Right lung (tissue), 2 donors: ENCODE measurements at regions not wholly inside any gene's neighbourhood (a gene's known extent, or its start where the extent isn't known, plus 50 kb on each side); places are given as distances from the start of the nearest gene placed in this dataset.

ENCODE experiments used
- DNase-seq, 2 donors: peaks; one replicate each; pipeline ENCODE4 v3.0.0-alpha.2; 2013

DNA sequence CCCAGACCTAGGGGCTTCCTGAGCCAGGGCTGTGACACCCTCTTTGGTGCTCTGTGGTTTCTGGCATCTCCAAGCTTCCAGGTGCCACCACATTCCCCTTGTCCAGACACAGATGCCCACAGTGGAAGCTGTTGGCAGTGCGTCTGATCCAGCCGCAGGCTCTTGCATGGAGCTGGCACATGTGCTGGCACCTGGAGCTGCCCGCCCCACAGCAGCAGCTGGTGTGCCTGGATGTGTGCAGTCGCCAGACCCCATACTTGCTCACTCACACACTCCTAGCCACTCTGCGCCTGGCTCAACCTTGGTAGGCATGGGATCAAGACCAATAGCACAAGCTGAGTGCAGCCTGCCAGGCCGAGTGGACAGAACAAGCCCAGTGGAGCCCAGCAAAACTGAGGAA, 106.5 kb downstream of the LYZL1 start:
- DNase-seq = no peak

DNA sequence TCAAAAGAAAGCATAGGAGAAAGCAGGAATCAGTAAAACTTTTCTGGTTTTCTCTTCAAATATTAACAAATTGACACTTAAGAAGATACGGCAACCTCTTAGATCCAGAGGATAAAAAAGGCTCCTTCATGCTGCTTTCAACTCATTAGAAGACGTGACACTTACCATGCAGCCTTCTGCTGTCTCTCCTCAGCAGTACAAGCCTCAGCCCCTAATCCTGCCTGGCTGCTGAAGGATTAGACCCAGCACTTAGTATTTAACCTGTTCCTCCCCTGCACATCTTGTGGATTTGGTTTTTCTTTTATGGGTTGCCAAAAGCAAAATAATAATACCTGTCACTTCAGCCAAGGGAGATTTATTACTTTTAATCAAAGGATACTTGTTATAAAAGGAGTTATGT, 108.4 kb downstream of the LYZL1 start:
- DNase-seq = no peak

DNA sequence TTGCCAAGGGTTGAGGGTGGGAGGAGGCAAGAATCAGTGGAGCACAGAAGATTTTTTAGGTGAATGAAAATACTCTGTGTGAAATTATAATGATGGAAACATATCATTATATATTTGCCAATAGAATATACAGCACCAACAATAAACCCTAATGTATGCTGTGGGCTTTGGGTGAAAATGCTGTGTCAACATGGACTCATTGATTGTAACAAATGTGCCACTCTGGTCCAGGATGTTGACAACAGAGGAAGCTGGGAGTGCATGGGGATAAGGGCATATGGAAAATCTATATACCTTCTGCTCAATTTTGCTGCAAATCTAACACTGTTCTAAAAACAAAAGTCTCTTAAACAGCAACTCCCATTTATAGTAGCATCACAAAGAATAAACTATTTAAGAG, 114.3 kb downstream of the LYZL1 start:
- DNase-seq = no peak

DNA sequence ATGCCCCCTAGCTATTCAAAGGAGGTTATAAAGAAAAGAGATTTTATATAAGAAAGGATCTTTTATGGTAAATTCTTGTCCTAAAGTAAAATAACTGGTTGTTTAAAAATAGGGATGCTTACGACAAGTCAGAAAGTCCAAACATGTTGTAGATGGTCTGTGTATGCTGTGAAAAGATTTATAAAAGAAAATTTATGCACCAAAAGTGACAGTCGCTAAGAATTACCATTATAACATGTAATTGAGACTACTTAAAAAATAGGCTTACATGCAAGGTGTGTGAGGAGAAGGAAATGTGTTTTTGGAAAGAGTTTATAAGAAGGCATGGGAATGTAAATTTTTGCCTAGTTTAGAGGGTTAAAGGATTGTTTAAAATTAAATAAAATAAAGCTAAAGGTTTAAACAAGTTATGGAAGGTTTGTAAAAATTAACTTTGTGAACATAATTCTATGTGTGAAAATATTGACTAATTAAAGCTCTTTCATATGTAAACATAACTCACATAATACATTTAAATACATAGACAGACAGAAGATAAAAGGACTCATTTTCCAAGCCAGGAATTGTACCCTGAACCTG, 118.5 kb downstream of the LYZL1 start:
- no peak for DNase-seq
